ENCODE measurements at regions not wholly inside any gene's neighbourhood (a gene's known extent, or its start where the extent isn't known, plus 50 kb on each side); places are given as distances from the start of the nearest gene placed in this dataset.

DNA sequence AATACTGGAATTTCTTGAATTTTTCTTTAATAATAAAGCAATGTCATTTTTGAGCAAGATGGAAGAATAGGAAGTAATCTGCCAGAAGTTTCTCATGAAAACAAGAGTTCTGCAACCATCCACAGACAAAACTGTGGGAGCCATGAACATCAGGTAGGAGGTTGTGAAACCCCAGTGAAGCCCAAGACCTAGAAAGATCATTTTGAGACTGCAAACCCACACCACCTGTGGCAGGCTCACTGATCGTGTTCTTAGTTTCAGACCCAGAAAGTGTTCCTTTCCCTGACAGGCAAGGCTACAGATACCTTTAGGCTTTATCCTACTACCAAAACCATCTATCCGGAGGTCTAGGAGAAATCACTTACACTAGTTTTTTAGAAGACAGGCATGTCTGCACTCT lies 2189.8 kb upstream of the PCDH20 start:
- TF ChIP-seq MAX (IDR thresholded peaks at IDR 0.05) (no peak), EP300 (IDR thresholded peaks at IDR 0.05; ENCODE audit: borderline replicate concordance) (no peak), FOXM1 (IDR thresholded peaks at IDR 0.05; ENCODE audit: borderline replicate concordance, low read depth) (no peak), YY1 (IDR thresholded peaks at IDR 0.05; ENCODE audit: low read depth) (no peak), RAD21 (IDR thresholded peaks at IDR 0.05; ENCODE audit: low read depth) (no peak), EGR1 (IDR thresholded peaks at IDR 0.05) (no peak), NFIC (IDR thresholded peaks at IDR 0.05) (no peak), TAF1 (IDR thresholded peaks at IDR 0.05; ENCODE audit: low read depth) (no peak), CEBPB (IDR thresholded peaks at IDR 0.05) (no peak), CREB1 (IDR thresholded peaks at IDR 0.05; ENCODE audit: low read depth) (no peak), ZBTB7A (IDR thresholded peaks at IDR 0.05; ENCODE audit: low read depth) (no peak), TCF12 (IDR thresholded peaks at IDR 0.05; ENCODE audit: low read depth) (no peak), REST (IDR thresholded peaks at IDR 0.05; ENCODE audit: low read depth) (no peak)
- TF ChIP-seq, protein P1, sequence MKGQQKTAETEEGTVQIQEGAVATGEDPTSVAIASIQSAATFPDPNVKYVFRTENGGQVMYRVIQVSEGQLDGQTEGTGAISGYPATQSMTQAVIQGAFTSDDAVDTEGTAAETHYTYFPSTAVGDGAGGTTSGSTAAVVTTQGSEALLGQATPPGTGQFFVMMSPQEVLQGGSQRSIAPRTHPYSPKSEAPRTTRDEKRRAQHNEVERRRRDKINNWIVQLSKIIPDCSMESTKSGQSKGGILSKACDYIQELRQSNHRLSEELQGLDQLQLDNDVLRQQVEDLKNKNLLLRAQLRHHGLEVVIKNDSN (IDR thresholded peaks at IDR 0.05) = no peak
